ENCODE measurements at regions not wholly inside any gene's neighbourhood (a gene's known extent, or its start where the extent isn't known, plus 50 kb on each side); places are given as distances from the start of the nearest gene placed in this dataset.

DNA sequence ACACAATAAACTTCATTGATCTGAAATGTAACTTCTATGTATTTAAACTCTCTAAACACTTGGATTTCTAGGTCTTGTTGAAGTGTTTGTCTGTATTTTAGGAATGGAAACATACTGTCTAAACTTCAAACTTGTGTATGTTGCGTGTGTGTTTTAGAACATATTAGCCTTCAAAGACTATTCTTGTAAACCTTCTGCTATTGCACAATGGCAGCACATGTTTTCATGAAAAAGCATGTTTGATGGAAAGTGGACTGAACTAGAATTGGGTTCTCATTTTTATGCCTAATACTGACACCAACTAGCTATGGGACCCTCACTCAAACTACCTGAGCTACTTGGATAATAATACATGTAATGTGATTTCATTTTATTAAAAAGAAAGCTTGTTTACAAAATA lies 592.6 kb downstream of the IPMK start:
- TF ChIP-seq, protein P1, sequence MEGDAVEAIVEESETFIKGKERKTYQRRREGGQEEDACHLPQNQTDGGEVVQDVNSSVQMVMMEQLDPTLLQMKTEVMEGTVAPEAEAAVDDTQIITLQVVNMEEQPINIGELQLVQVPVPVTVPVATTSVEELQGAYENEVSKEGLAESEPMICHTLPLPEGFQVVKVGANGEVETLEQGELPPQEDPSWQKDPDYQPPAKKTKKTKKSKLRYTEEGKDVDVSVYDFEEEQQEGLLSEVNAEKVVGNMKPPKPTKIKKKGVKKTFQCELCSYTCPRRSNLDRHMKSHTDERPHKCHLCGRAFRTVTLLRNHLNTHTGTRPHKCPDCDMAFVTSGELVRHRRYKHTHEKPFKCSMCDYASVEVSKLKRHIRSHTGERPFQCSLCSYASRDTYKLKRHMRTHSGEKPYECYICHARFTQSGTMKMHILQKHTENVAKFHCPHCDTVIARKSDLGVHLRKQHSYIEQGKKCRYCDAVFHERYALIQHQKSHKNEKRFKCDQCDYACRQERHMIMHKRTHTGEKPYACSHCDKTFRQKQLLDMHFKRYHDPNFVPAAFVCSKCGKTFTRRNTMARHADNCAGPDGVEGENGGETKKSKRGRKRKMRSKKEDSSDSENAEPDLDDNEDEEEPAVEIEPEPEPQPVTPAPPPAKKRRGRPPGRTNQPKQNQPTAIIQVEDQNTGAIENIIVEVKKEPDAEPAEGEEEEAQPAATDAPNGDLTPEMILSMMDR (IDR thresholded peaks at IDR 0.05): no peak
- no peak for TF ChIP-seq POLR2AphosphoS5 (IDR thresholded peaks at IDR 0.05)

Measured in sigmoid colon (tissue), 4 donors.